Loucy (cell line): ENCODE measurements at regions not wholly inside any gene's neighbourhood (a gene's known extent, or its start where the extent isn't known, plus 50 kb on each side); places are given as distances from the start of the nearest gene placed in this dataset.

Source experiments
- H2AFZ ChIP-seq: fragments of 200-600 bp; sonication (generic); 2 replicates; pipeline ENCODE4 v1.6.0; 2016; ENCODE audit warnings: antibody characterized with exemption, mild to moderate bottlenecking, low read length, moderate library complexity
- H3F3A ChIP-seq: fragments of 200-600 bp; 2 replicates; pipeline ENCODE4 v1.6.0; 2016; ENCODE audit warnings: antibody characterized with exemption, low read depth, mild to moderate bottlenecking
- H3K27me3 ChIP-seq: fragments of 200-600 bp; sonication (generic); 2 replicates; pipeline ENCODE4 v1.6.1; 2014; ENCODE audit warnings: low read length, mild to moderate bottlenecking; ENCODE audit not compliant: insufficient read depth, poor library complexity, severe bottlenecking
- H3K36me3 ChIP-seq: fragments of 200-600 bp; sonication (generic); 2 replicates; pipeline ENCODE4 v1.6.1; 2016; ENCODE audit warnings: low read length; ENCODE audit not compliant: insufficient read depth
- H3K4me1 ChIP-seq: fragments of 200-600 bp; sonication (generic); 2 replicates; pipeline ENCODE4 v1.5.1; 2014; ENCODE audit warnings: low read length, mild to moderate bottlenecking; ENCODE audit not compliant: insufficient read depth, poor library complexity, severe bottlenecking
- H3K4me2 ChIP-seq: fragments of 200-600 bp; sonication (generic); 2 replicates; pipeline ENCODE4 v1.6.0; 2014; ENCODE audit warnings: antibody characterized with exemption, low read length, low read depth, mild to moderate bottlenecking; ENCODE audit not compliant: poor library complexity, severe bottlenecking
- H3K4me3 ChIP-seq: fragments of 200-600 bp; sonication (generic); 2 replicates; pipeline ENCODE4 v1.5.1; 2014; ENCODE audit warnings: low read length, mild to moderate bottlenecking, mixed read lengths; ENCODE audit not compliant: poor library complexity, severe bottlenecking
- H3K79me2 ChIP-seq: fragments of 200-600 bp; sonication (generic); 2 replicates; pipeline ENCODE4 v1.6.1; 2014; ENCODE audit warnings: low read length; ENCODE audit not compliant: insufficient read depth
- H3K9ac ChIP-seq: fragments of 200-600 bp; sonication (generic); 2 replicates; pipeline ENCODE4 v1.6.0; 2014; ENCODE audit warnings: mild to moderate bottlenecking, low read depth, low read length, moderate library complexity; ENCODE audit not compliant: poor library complexity, severe bottlenecking
- H3K9me2 ChIP-seq: fragments of 200-600 bp; sonication (generic); replicated peaks from 2 replicates; pipeline ENCODE4 v1.6.1; 2016; ENCODE audit warnings: low read depth, low read length, mixed read lengths
- H3K9me3 ChIP-seq: fragments of 200-600 bp; sonication (generic); 2 replicates; pipeline ENCODE4 v1.6.1; 2014; ENCODE audit warnings: mild to moderate bottlenecking, antibody characterized with exemption, low read length, low read depth; ENCODE audit not compliant: insufficient read depth
- H4K20me1 ChIP-seq: fragments of 200-600 bp; sonication (generic); 2 replicates; pipeline ENCODE4 v1.6.0; 2014; ENCODE audit warnings: antibody characterized with exemption, low read length, mild to moderate bottlenecking; ENCODE audit not compliant: insufficient read depth, poor library complexity, severe bottlenecking
- CTCF ChIP-seq: fragments of 200-600 bp; sonication (generic); conservative IDR thresholded peaks from 2 replicates; pipeline ENCODE4 v1.5.1; 2014; ENCODE audit warnings: mild to moderate bottlenecking, antibody characterized with exemption, low read length
- EZH2phosphoT487 ChIP-seq: fragments of 200-600 bp; IDR thresholded peaks from 2 replicates; pipeline ENCODE4 v1.6.1; 2018; ENCODE audit warnings: antibody characterized with exemption, mild to moderate bottlenecking, moderate library complexity, borderline replicate concordance

- Histone ChIP-seq H3K9ac (no peak overlapping the region), H3K36me3 (no peaks in the 10 kb centered on the region), H3K4me3 (no peak overlapping the region), H3K79me2 (no peaks in the 10 kb centered on the region), H2AFZ (no peak overlapping the region), H3K9me3 (no peaks in the 10 kb centered on the region), H3F3A (no peaks in the 10 kb centered on the region), H4K20me1 (no peaks in the 10 kb centered on the region), H3K27me3 (no peaks in the 10 kb centered on the region), H3K9me2 (no peaks in the 10 kb centered on the region), H3K4me1 (no peaks in the 10 kb centered on the region), H3K4me2 (no peak overlapping the region)
- no peak for TF ChIP-seq CTCF
- TF ChIP-seq EZH2phosphoT487: no peak
Measured at GRCh38 chr6:95244751-95245150, 332.6 kb upstream of the MANEA start.

GRCh38 chr6:95248499-95248898 lies 328.8 kb upstream of the MANEA start:
- Histone ChIP-seq H3K9ac (no peak overlapping the region), H3K4me1 (no peaks in the 10 kb centered on the region), H4K20me1 (no peaks in the 10 kb centered on the region), H3K79me2 (no peaks in the 10 kb centered on the region), H3K4me2 (no peak overlapping the region), H3F3A (no peaks in the 10 kb centered on the region), H3K36me3 (no peaks in the 10 kb centered on the region), H2AFZ (no peak overlapping the region), H3K27me3 (no peaks in the 10 kb centered on the region), H3K9me3 (no peaks in the 10 kb centered on the region), H3K4me3 (no peak overlapping the region), H3K9me2 (no peaks in the 10 kb centered on the region)
- no peak for TF ChIP-seq EZH2phosphoT487
- no peak for TF ChIP-seq CTCF

- Histone ChIP-seq H4K20me1 (no peaks in the 10 kb centered on the region), H3K4me3 (no peak overlapping the region), H3K79me2 (no peaks in the 10 kb centered on the region), H3K9me3 (no peaks in the 10 kb centered on the region), H3K9ac (no peak overlapping the region), H3K27me3 (no peaks in the 10 kb centered on the region), H3K36me3 (no peaks in the 10 kb centered on the region), H3K4me1 (no peaks in the 10 kb centered on the region), H2AFZ (no peak overlapping the region), H3K9me2 (no peaks in the 10 kb centered on the region), H3K4me2 (no peak overlapping the region), H3F3A (no peaks in the 10 kb centered on the region)
- TF ChIP-seq EZH2phosphoT487 (no peak), CTCF (no peak)
Measured at GRCh38 chr6:95249175-95249574, 328.2 kb upstream of the MANEA start.
